Kidney (tissue), 13 donors: ENCODE measurements at regions not wholly inside any gene's neighbourhood (a gene's known extent, or its start where the extent isn't known, plus 50 kb on each side); places are given as distances from the start of the nearest gene placed in this dataset.

Experiments
- DNase-seq, 5 donors: peaks; one replicate each; pipeline ENCODE4 v3.0.0-alpha.2; 2013 to 2020
- FAIRE-seq: peaks from 2 replicates; lab custom pipeline; 2012; peaks lifted over from hg19 to GRCh38; lab: Jason Lieb, UNC
- H3K27ac ChIP-seq, 2 donors: one replicate each; pipeline ENCODE4 v1.7.0; 2013; ENCODE audit warnings: low read depth in 2 of 2, low read length in 2 of 2, inconsistent platforms in 1 of 2
- H3K27me3 ChIP-seq: one replicate; pipeline ENCODE4 v1.7.1; 2013; ENCODE audit warnings: low read length, inconsistent platforms; ENCODE audit not compliant: control insufficient read depth, insufficient read depth
- H3K36me3 ChIP-seq, 3 donors: one replicate each; pipeline versions ENCODE4 v1.7.0 to v1.7.1; 2013; ENCODE audit warnings: low read length in 3 of 3, control low read depth in 1 of 3, inconsistent platforms in 1 of 3; ENCODE audit not compliant: insufficient read depth in 3 of 3, control insufficient read depth in 2 of 3
- H3K4me1 ChIP-seq, 3 donors: one replicate each; pipeline versions ENCODE4 v1.7.0 to v1.7.1; 2013; ENCODE audit warnings: low read length in 3 of 3, inconsistent platforms in 1 of 3, low read depth in 1 of 3; ENCODE audit not compliant: control insufficient read depth in 2 of 3, insufficient read depth in 2 of 3
- H3K4me3 ChIP-seq, 3 donors: one replicate each; pipeline versions ENCODE4 v1.7.0 to v1.8.1; 2013; ENCODE audit warnings: low read length in 3 of 3, control low read depth in 1 of 3, inconsistent platforms in 1 of 3
- H3K9ac ChIP-seq, 3 donors: one replicate each; pipeline versions ENCODE4 v1.7.0 to v1.7.1; 2013; ENCODE audit warnings: low read length in 3 of 3, control low read depth in 1 of 3, inconsistent platforms in 1 of 3
- H3K9me3 ChIP-seq, 3 donors: one replicate each; pipeline versions ENCODE4 v1.7.0 to v1.7.1; 2013; ENCODE audit warnings: low read length in 3 of 3, control low read depth in 1 of 3, inconsistent platforms in 1 of 3; ENCODE audit not compliant: control insufficient read depth in 2 of 3, insufficient read depth in 1 of 3
- CTCF ChIP-seq: IDR thresholded peaks from 3 replicates; pipeline ENCODE4 v1.5.1; 2012; ENCODE audit warnings: mild to moderate bottlenecking, moderate library complexity, borderline replicate concordance; ENCODE audit not compliant: insufficient read depth; ENCODE audit errors: extremely low read depth
- intact Hi-C: fragments of 100-400 bp; cut with DNase I; formaldehyde crosslinking; loops from one replicate; pipeline ENCODE4 v1.11.1; 2022
- donor health status: control.
- donor health status: control.
- donor health status: control.
- donor health status: control.
- donor health status: control.
- donor health status: DM: yes; HTN: yes; CAD: no.
- donor health status: Normal renal cell carcinoma (clear cell type).

GRCh38 chr3:153731071-153731470, 390.1 kb upstream of the ARHGEF26 start:
- H3K9me3 ChIP-seq: peaks cover 0 to 8% (median 0%) of the 10 kb centered on the region in 3 donors
- intact Hi-C loops: no loop called here
- DNase-seq: peak in 1 of 5 donors; percentile 7
- H3K9ac ChIP-seq: no peak overlapping the region
- no peaks in the 10 kb centered on the region for H3K36me3 ChIP-seq
- no peaks in the 10 kb centered on the region for H3K27me3 ChIP-seq
- no peak for TF ChIP-seq CTCF
- H3K4me3 ChIP-seq: no peak overlapping the region
- H3K4me1 ChIP-seq: no peaks in the 10 kb centered on the region
- no peak for FAIRE-seq
- H3K27ac ChIP-seq: no peak overlapping the region

DNA sequence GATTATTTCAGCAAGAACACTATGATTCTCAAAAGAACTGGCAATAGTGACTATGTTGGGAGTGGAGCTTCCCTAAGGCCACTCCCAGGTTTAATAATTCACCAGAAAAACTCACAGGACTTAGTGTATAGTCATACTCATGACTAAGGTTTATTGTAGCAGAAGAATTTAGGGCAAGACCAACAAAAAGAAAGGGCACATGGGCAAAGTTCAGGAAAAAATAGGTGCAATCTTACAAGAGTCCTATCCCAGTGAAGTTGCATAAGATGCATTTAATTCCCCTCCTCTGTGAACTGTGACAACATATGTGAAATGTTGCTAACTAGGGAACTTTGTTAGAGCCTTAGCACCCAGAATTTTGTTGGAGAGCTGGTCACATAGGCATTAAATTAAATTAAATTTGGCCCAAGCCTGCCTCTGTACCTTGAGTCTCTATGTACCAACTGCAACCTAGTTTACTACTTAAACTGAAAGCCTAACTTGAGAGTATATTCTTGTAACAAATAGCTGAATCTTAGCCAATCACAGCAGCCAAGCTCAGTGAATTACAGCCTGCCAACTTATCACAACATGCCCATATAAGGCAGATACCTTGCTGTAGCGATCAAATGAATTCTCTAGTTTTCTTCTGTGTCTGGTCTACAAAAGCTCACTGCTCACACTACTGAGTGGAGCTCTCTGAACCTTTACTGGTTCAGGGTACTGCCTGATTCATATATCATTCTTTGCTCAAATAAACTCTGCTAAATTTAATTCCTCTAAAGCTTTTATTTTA, 386.2 kb upstream of the ARHGEF26 start:
- Histone ChIP-seq H3K36me3 (no peaks in the 10 kb centered on the region), H3K27ac (no peak overlapping the region), H3K27me3 (no peaks in the 10 kb centered on the region), H3K4me1 (no peaks in the 10 kb centered on the region), H3K9me3 (peaks cover 0 to 8% (median 0%) of the 10 kb centered on the region in 3 donors), H3K4me3 (no peak overlapping the region), H3K9ac (no peak overlapping the region)
- DNase-seq: no peak
- intact Hi-C loops: no loop called here
- no peak for TF ChIP-seq CTCF
- FAIRE-seq: no peak

GRCh38 chr3:153740109-153740508, 381.1 kb upstream of the ARHGEF26 start:
- Histone ChIP-seq H3K36me3 (no peaks in the 10 kb centered on the region), H3K4me3 (no peak overlapping the region), H3K9ac (no peak overlapping the region), H3K27me3 (no peaks in the 10 kb centered on the region), H3K4me1 (no peaks in the 10 kb centered on the region), H3K9me3 (no peaks in the 10 kb centered on the region), H3K27ac (no peak overlapping the region)
- DNase-seq (no peak), FAIRE-seq (no peak)
- intact Hi-C loops: no loop called here
- no peak for TF ChIP-seq CTCF
